ENCODE measurements at regions not wholly inside any gene's neighbourhood (a gene's known extent, or its start where the extent isn't known, plus 50 kb on each side); places are given as distances from the start of the nearest gene placed in this dataset.

- Histone ChIP-seq H3K27me3 (ENCODE audit: insufficient read depth, low read length) (no peaks in the 10 kb centered on the region), H3K4me1 (ENCODE audit: insufficient read depth, low read length) (no peaks in the 10 kb centered on the region), H3K27ac (ENCODE audit: low read depth, low read length) (no peak overlapping the region), H4K20me1 (ENCODE audit: insufficient read depth, low read length) (no peaks in the 10 kb centered on the region), H3K4me2 (ENCODE audit: insufficient read depth, low read length) (no peak overlapping the region), H3K79me2 (ENCODE audit: insufficient read depth, low read length) (no peaks in the 10 kb centered on the region), H2AFZ (ENCODE audit: low read length) (no peak overlapping the region), H3K4me3 (ENCODE audit: insufficient read depth, low read length) (no peak overlapping the region), H3K9me3 (ENCODE audit: low read depth, low read length) (no peaks in the 10 kb centered on the region), H3K36me3 (ENCODE audit: insufficient read depth, low read length) (no peaks in the 10 kb centered on the region)
- peak; percentile 44 for TF ChIP-seq CTCF (IDR thresholded peaks at IDR 0.05; ENCODE audit: extremely low read depth, low read depth, low read length)
- no peak for DNase-seq (ENCODE audit: insufficient read length, low spot score, missing footprints)
Measured at GRCh38 chr2:88831792-88832248, 140.3 kb downstream of the RPIA start.

GRCh38 chr2:88832311-88832991 lies 141.0 kb downstream of the RPIA start:
- Histone ChIP-seq H3K79me2 (ENCODE audit: insufficient read depth, low read length) (no peaks in the 10 kb centered on the region), H3K4me3 (ENCODE audit: insufficient read depth, low read length) (no peak overlapping the region), H3K27me3 (ENCODE audit: insufficient read depth, low read length) (no peaks in the 10 kb centered on the region), H3K9me3 (ENCODE audit: low read depth, low read length) (no peaks in the 10 kb centered on the region), H3K4me2 (ENCODE audit: insufficient read depth, low read length) (no peak overlapping the region), H3K27ac (ENCODE audit: low read depth, low read length) (no peak overlapping the region), H3K36me3 (ENCODE audit: insufficient read depth, low read length) (no peaks in the 10 kb centered on the region), H4K20me1 (ENCODE audit: insufficient read depth, low read length) (no peaks in the 10 kb centered on the region), H2AFZ (ENCODE audit: low read length) (no peak overlapping the region), H3K4me1 (ENCODE audit: insufficient read depth, low read length) (no peaks in the 10 kb centered on the region)
- no peak for DNase-seq (ENCODE audit: insufficient read length, low spot score, missing footprints)
- no peak for TF ChIP-seq CTCF (IDR thresholded peaks at IDR 0.05; ENCODE audit: extremely low read depth, low read depth, low read length)

- H3K4me2 ChIP-seq (ENCODE audit: insufficient read depth, low read length): no peak overlapping the region
- no peaks in the 10 kb centered on the region for H3K9me3 ChIP-seq (ENCODE audit: low read depth, low read length)
- no peaks in the 10 kb centered on the region for H3K79me2 ChIP-seq (ENCODE audit: insufficient read depth, low read length)
- no peak for DNase-seq (ENCODE audit: insufficient read length, low spot score, missing footprints)
- no peak for TF ChIP-seq CTCF (IDR thresholded peaks at IDR 0.05; ENCODE audit: extremely low read depth, low read depth, low read length)
- no peaks in the 10 kb centered on the region for H4K20me1 ChIP-seq (ENCODE audit: insufficient read depth, low read length)
- H3K4me1 ChIP-seq (ENCODE audit: insufficient read depth, low read length): no peaks in the 10 kb centered on the region
- H3K36me3 ChIP-seq (ENCODE audit: insufficient read depth, low read length): no peaks in the 10 kb centered on the region
- no peak overlapping the region for H2AFZ ChIP-seq (ENCODE audit: low read length)
- H3K27me3 ChIP-seq (ENCODE audit: insufficient read depth, low read length): no peaks in the 10 kb centered on the region
- no peak overlapping the region for H3K4me3 ChIP-seq (ENCODE audit: insufficient read depth, low read length)
- no peak overlapping the region for H3K27ac ChIP-seq (ENCODE audit: low read depth, low read length)
Measured at GRCh38 chr2:88832992-88833389, 141.5 kb downstream of the RPIA start.

GRCh38 chr2:88834376-88834775 lies 142.9 kb downstream of the RPIA start:
- no peak overlapping the region for H3K4me2 ChIP-seq (ENCODE audit: insufficient read depth, low read length)
- TF ChIP-seq CTCF (IDR thresholded peaks at IDR 0.05; ENCODE audit: extremely low read depth, low read depth, low read length): no peak
- no peaks in the 10 kb centered on the region for H3K79me2 ChIP-seq (ENCODE audit: insufficient read depth, low read length)
- no peaks in the 10 kb centered on the region for H4K20me1 ChIP-seq (ENCODE audit: insufficient read depth, low read length)
- no peaks in the 10 kb centered on the region for H3K27me3 ChIP-seq (ENCODE audit: insufficient read depth, low read length)
- no peak overlapping the region for H3K4me3 ChIP-seq (ENCODE audit: insufficient read depth, low read length)
- no peaks in the 10 kb centered on the region for H3K4me1 ChIP-seq (ENCODE audit: insufficient read depth, low read length)
- H3K36me3 ChIP-seq (ENCODE audit: insufficient read depth, low read length): no peaks in the 10 kb centered on the region
- no peak overlapping the region for H3K27ac ChIP-seq (ENCODE audit: low read depth, low read length)
- H2AFZ ChIP-seq (ENCODE audit: low read length): no peak overlapping the region
- DNase-seq (ENCODE audit: insufficient read length, low spot score, missing footprints): no peak
- no peaks in the 10 kb centered on the region for H3K9me3 ChIP-seq (ENCODE audit: low read depth, low read length)
